Upper lobe of left lung (tissue), 6 donors: ENCODE measurements at regions not wholly inside any gene's neighbourhood (a gene's known extent, or its start where the extent isn't known, plus 50 kb on each side); places are given as distances from the start of the nearest gene placed in this dataset.

Experiments
- ATAC-seq, 2 donors: fragments of 200-7000 bp; cut with Tn5 transposase; one replicate each; pipeline ENCODE4 v1.9.1; 2022; ENCODE audit warnings: mild to moderate bottlenecking in 2 of 2, moderate library complexity in 2 of 2; ENCODE audit not compliant: low FRiP score in 2 of 2
- DNase-seq, 2 donors: peaks; one replicate each; pipeline ENCODE4 v3.0.0-alpha.2; 2019 to 2020
- H3K27ac ChIP-seq, 4 donors: fragments of 200-600 bp; sonication (generic); one replicate each; pipeline ENCODE4 v1.5.1; 2016 to 2019
- H3K27me3 ChIP-seq, 4 donors: fragments of 200-600 bp; sonication (generic); one replicate each; pipeline ENCODE4 v1.5.1; 2017 to 2019
- H3K36me3 ChIP-seq, 4 donors: fragments of 200-600 bp; sonication (generic); one replicate each; pipeline ENCODE4 v1.5.1; 2016 to 2019
- H3K4me1 ChIP-seq, 4 donors: fragments of 200-600 bp; sonication (generic); one replicate each; pipeline ENCODE4 v1.5.1; 2018 to 2019
- H3K4me3 ChIP-seq, 4 donors: fragments of 200-600 bp; sonication (generic); one replicate each; pipeline ENCODE4 v1.5.1; 2017 to 2019; ENCODE audit warnings: mild to moderate bottlenecking in 2 of 4, moderate library complexity in 1 of 4
- H3K9me3 ChIP-seq, 4 donors: fragments of 200-600 bp; sonication (generic); one replicate each; pipeline ENCODE4 v1.5.1; 2018 to 2019
- CTCF ChIP-seq, 6 experiments: fragments of 450-650 bp in 4 of 6; fragments of 200-600 bp in 2 of 6; sonication (generic) in 2 of 6; IDR thresholded peaks; one replicate each; pipeline ENCODE4 v1.5.1; 2016 to 2019; ENCODE audit warnings: antibody characterized with exemption in 6 of 6
- EP300 ChIP-seq, 4 donors: sonication (generic); formaldehyde crosslinking; IDR thresholded peaks; one replicate each; pipeline ENCODE4 v1.5.1; 2017; ENCODE audit warnings: antibody characterized with exemption in 4 of 4, control low read depth in 2 of 4
- POLR2A ChIP-seq, 4 donors: fragments of 450-650 bp; IDR thresholded peaks; one replicate each; pipeline ENCODE4 v1.5.1; 2016 to 2017; ENCODE audit warnings: antibody characterized with exemption in 4 of 4, mild to moderate bottlenecking in 2 of 4
- POLR2AphosphoS5 ChIP-seq, 2 donors: sonication (generic); formaldehyde crosslinking; IDR thresholded peaks; one replicate each; pipeline ENCODE4 v1.5.1; 2017; ENCODE audit warnings: antibody characterized with exemption in 2 of 2
- WGBS, 2 donors: methylation state at CpG; one replicate each; pipeline ENCODE4 v1.1.5; 2017 to 2018; 5-methylcytosine and 5-hydroxymethylcytosine counted together
- donor health status: DM: no; HTN: no; CAD: no; lungs with moderate emphysema.
- donor health status: DM: no; HTN: yes; CAD: no; lungs with severe emphysema.

- peaks cover 0 to 12% (median 8%) of the 10 kb centered on the region in 4 donors for H3K9me3 ChIP-seq
- WGBS, 2 donors: 84 to 86% methylated on average over 6 of the region's 6 CpGs
- H3K36me3 ChIP-seq: no peaks in the 10 kb centered on the region
- TF ChIP-seq POLR2AphosphoS5 (IDR thresholded peaks at IDR 0.05): no peak
- no peak for TF ChIP-seq EP300 (IDR thresholded peaks at IDR 0.05)
- no peak for TF ChIP-seq CTCF (IDR thresholded peaks at IDR 0.05)
- TF ChIP-seq POLR2A (IDR thresholded peaks at IDR 0.05): no peak
- DNase-seq (no peak), ATAC-seq (no peak)
- H3K27me3 ChIP-seq: no peaks in the 10 kb centered on the region
- H3K4me3 ChIP-seq: no peak overlapping the region
- no peak overlapping the region for H3K27ac ChIP-seq
- H3K4me1 ChIP-seq: no peaks in the 10 kb centered on the region
Observed at GRCh38 chr2:238659231-238659630, 188.7 kb upstream of the TWIST2 start.

GRCh38 chr2:238663586-238663985, 184.3 kb upstream of the TWIST2 start:
- TF ChIP-seq POLR2A (IDR thresholded peaks at IDR 0.05): no peak
- no peak for TF ChIP-seq POLR2AphosphoS5 (IDR thresholded peaks at IDR 0.05)
- TF ChIP-seq CTCF (IDR thresholded peaks at IDR 0.05): no peak
- no peak for TF ChIP-seq EP300 (IDR thresholded peaks at IDR 0.05)
- DNase-seq: no peak
- H3K9me3 ChIP-seq: peaks cover 0 to 14% (median 10%) of the 10 kb centered on the region in 4 donors
- H3K4me1 ChIP-seq: no peaks in the 10 kb centered on the region
- no peaks in the 10 kb centered on the region for H3K36me3 ChIP-seq
- 76 to 85% methylated on average over 9 of the region's 9 CpGs for WGBS, 2 donors
- H3K27me3 ChIP-seq: no peaks in the 10 kb centered on the region
- no peak overlapping the region for H3K27ac ChIP-seq
- no peak overlapping the region for H3K4me3 ChIP-seq
- no peak for ATAC-seq

GRCh38 chr2:238665919-238666318, 182.0 kb upstream of the TWIST2 start:
- no peak for TF ChIP-seq POLR2AphosphoS5 (IDR thresholded peaks at IDR 0.05)
- no peak for TF ChIP-seq EP300 (IDR thresholded peaks at IDR 0.05)
- no peak for TF ChIP-seq POLR2A (IDR thresholded peaks at IDR 0.05)
- no peak for TF ChIP-seq CTCF (IDR thresholded peaks at IDR 0.05)
- Histone ChIP-seq H3K27me3 (no peaks in the 10 kb centered on the region), H3K36me3 (no peaks in the 10 kb centered on the region), H3K27ac (no peak overlapping the region), H3K9me3 (peaks cover 0 to 14% (median 8%) of the 10 kb centered on the region in 4 donors), H3K4me1 (no peaks in the 10 kb centered on the region), H3K4me3 (no peak overlapping the region)
- WGBS, 2 donors: 74 to 78% methylated on average over 3 of the region's 3 CpGs
- ATAC-seq: no peak
- DNase-seq: no peak

- ATAC-seq: no peak
- H3K27ac ChIP-seq: no peak overlapping the region
- WGBS, 2 donors: 76 to 77% methylated on average over 1 of the region's 1 CpG
Observed at GRCh38 chr2:238666543-238666942, 181.3 kb upstream of the TWIST2 start.

More at GRCh38 chr2:238666543-238666942, 181.3 kb upstream of the TWIST2 start:
- DNase-seq: no peak
- Histone ChIP-seq H3K4me1 (no peaks in the 10 kb centered on the region), H3K27me3 (no peaks in the 10 kb centered on the region), H3K4me3 (no peak overlapping the region), H3K36me3 (no peaks in the 10 kb centered on the region), H3K9me3 (peaks cover 0 to 8% (median 3%) of the 10 kb centered on the region in 4 donors)
- TF ChIP-seq POLR2A (IDR thresholded peaks at IDR 0.05): no peak
- no peak for TF ChIP-seq CTCF (IDR thresholded peaks at IDR 0.05)
- TF ChIP-seq POLR2AphosphoS5 (IDR thresholded peaks at IDR 0.05): no peak
- TF ChIP-seq EP300 (IDR thresholded peaks at IDR 0.05): no peak
